ENCODE measurements at regions not wholly inside any gene's neighbourhood (a gene's known extent, or its start where the extent isn't known, plus 50 kb on each side); places are given as distances from the start of the nearest gene placed in this dataset.
"Not testable (repeated sequence)": the region's sequence is repeated elsewhere in the genome, so short reads cannot be mapped to it uniquely, and the experiment has no call there.

GRCh38 chr2:226467633-226468032 is 332.0 kb downstream of the IRS1 start:
- no peak for ATAC-seq

GRCh38 chr2:226467221-226467620 is 332.4 kb downstream of the IRS1 start:
- no peak for ATAC-seq

DNA sequence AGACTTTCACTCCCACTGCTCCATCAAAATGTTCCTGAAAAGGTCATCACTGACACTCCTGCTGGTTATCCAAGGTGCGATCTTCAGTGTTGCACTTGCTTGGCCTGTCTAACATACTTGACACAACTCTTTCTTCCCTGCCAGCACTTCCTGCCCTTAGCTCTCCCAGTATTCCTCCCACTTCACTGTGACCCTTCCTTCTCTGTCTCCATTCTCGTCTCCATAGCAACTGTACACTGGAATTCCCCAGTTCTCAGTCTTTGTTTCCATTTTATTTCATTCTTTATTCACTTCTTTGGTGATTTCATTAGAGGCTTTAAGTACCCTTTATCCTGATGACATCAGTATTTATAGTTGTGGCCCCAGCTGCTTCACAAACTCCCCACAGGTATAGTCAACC is 333.0 kb downstream of the IRS1 start:
- no peak for ATAC-seq

DNA sequence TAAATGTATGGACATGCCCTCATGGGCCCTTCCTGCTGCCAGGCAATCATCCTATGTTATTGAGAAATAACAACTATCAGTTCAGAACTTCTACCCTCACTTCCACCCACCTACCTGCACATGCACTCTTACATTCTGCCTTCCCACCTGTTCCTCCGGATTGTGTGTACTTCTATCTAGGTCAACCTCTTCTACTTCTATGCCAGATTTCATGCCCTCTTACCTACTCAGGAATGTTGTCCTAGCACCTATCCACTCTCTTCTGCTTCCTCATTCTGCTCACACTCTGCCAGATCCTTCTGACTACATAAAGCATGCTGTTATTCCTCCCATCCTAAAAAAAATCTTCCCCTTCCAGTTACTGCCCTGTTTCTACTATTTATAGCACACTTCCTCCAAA is 333.5 kb downstream of the IRS1 start:
- no peak for ATAC-seq

- ATAC-seq = no peak
Measured at GRCh38 chr2:226464380-226464779, 335.2 kb downstream of the IRS1 start.

GRCh38 chr2:226463154-226463553 is 336.5 kb downstream of the IRS1 start:
- no peak for ATAC-seq

DNA sequence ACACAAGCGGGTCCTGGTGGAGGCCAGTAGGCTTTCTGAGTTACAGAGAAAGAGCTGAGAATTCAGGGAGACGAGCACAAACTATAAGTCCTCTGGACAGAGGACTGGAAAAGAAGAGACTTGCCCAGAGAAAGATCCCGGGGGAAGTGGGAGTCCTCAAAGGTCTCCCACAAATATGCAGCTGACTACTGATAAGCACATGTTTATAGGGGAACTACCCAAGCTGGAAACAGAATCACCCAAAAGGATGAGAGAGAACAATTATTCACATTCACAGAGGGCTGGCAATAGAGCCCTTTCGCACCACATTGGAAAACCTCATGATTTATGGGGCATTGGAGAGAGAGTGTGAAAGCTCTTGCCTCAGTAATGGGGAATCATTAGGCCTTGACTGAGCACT is 337.6 kb downstream of the IRS1 start:
- no peak for ATAC-seq

DNA sequence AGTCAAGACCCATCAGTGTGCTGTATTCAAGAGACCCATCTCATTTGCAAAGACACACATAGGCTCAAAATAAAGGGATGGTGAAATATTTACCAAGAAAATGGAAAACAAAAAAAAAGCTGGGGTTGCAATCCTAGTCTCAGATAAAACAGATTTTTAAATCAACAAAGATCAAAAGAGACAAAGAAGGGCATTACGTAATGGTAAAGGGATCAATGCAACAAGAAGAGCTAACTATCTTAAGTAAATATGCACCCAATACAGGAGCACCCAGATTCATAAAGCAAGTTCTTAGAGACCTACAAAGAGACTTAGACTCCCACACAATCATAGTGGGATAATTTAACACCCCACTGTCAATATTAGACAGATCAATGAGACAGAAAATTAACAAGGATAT is 343.5 kb downstream of the IRS1 start:
- ATAC-seq = not testable (repeated sequence)

DNA sequence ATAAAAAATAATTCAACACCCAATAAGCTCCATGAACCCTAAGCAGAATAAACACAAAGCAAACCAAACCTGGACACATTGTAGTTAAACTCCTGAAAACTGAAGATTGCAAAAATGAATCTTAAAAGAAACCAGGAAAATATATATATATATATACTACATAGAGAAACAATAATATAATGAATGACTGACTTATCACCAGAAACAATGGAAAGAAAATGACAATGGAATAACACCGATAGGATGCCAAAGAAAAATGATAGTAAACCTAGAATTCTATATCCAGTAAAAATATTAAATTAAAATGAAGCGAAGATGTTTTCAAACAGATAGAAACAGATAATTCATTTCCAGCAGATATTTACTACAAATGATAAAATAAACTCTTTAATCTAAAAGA is 346.9 kb downstream of the IRS1 start:
- no peak for ATAC-seq

GRCh38 chr2:226451486-226451885 is 348.1 kb downstream of the IRS1 start:
- ATAC-seq = no peak

DNA sequence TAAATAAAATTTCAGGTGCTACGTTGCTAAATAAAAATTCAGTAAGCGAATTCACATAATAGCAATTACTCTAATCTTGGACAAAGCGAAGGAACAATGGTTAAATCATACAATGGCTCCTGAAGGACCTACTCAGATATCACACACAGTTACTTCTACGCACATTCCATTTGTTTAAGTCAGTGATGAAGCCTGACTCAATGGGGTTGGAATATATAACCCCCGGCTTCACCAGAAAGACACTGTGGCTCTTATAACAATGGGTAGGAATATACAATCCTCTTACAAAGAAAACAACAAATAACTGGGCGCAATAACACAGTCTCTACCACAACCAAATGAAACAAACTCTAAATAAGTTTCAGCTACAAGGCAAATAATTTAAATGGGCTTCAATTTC is 349.5 kb downstream of the IRS1 start:
- no peak for ATAC-seq

DNA sequence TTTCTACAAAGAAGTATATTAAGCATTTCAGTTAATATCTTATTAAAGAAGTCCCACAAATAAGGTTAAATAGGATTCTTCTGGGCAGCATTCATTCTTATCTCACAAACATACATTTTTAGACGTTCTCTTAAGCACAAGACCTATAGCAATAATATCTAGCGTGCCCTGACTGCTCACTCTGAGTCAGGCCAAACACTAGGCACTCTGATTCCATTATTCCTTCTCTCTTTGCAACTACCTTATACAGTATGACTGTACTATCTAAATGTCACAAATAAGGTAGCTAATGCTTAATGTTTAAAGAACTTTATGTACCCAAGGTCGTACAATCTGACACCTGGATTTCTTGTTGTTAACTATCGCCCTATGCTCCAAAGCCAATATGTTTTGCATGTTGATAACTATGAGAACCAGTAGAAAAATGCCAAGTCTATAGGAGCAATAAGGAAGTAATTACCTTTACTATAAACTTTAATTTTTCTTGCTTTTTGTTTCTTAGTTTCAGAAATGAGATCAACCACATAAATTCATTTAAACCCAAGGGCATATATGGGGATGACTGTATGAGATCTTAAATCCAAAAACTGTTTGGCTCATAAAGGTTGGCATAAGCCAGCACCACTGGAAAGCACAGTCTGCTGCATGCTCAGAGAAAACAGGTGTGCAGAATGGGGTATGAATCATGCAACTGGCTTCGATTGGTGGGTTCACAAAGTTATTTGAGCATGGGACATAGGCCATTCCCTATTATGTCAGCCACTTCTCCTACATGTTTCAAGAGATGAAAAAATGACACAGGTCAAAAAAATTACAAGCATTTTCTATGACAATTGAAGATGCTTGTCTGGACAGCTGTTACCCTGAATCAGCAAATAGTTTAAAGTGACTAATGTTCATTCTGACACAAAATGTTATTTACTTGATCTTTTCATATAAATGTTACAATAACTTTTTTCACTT is 352.0 kb downstream of the IRS1 start:
- ATAC-seq = no peak

DNA sequence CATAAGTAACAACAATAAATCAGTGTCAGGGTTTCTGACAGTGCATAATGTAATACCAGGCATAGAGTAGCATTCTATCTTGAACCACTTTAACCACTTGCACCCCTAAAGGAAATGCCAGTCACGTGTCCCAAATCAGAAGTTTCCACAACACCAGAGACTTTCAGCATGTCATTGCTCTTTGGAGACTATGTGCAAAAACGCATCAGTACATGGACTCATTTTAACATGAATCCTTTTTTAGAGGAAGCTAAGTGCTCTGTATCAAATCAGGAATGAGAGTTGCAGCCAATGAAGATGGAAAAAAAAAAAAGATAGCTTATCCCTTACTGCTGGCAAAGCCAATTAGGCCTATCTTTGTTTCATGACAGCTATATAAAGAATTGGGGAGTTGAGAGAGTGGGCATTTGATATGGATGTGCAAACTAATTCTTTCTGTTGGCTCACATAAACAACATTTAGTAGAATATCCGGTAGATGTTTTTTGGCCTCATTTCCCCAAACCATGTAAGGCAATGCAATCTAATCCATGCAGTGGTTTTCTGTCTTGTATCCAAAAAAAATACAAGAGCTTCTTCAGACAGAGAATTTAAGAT is 353.1 kb downstream of the IRS1 start:
- ATAC-seq = no peak

- ATAC-seq = no peak
Measured at GRCh38 chr2:226445216-226445861, 354.3 kb downstream of the IRS1 start.

- no peak for ATAC-seq
Measured at GRCh38 chr2:226443112-226443511, 356.5 kb downstream of the IRS1 start.

- ATAC-seq = no peak
Measured at GRCh38 chr2:226440127-226440918, 359.3 kb downstream of the IRS1 start.

DNA sequence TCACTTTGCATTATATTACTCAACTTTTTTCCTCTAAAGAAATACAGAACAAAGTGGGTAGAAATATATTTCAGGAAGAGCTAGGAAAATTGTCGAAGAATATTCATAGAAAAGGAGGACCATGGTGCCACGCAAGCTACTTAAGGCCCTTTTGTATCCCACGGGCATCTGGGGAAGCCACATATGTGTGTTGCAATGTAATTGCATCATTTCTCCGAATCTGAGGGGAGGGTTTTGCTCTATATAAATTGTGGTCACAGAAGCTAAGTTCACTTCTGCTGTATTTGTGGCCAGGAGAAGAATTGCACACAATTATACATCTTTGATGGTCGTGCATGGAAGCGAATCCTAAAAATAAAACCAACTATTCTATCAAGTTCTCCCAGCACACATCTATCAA is 360.3 kb downstream of the IRS1 start:
- no peak for ATAC-seq

- ATAC-seq = no peak
Measured at GRCh38 chr2:226435146-226435545, 364.5 kb downstream of the IRS1 start.

DNA sequence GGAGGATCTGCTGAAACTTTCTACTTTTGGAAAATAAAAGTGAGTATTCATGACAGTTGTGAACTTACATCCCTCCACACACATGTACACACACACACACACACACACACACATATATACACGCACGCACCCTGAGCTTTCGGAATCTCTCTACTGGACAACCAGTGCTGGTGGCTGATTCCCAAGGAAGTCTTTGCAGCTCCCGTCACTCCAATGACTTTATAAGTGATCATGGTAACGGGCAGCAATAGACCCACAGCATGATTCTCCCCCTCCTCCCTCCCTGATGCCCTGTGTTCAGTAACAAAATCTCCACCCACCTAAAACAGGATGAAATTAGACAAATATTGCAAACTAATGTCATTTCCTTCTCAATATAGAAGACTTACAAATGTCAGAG is 364.9 kb downstream of the IRS1 start:
- ATAC-seq = no peak

- ATAC-seq = no peak
Measured at GRCh38 chr2:226431288-226431948, 368.2 kb downstream of the IRS1 start.

- no peak for ATAC-seq
Measured at GRCh38 chr2:226429476-226429875, 370.1 kb downstream of the IRS1 start.

- no peak for ATAC-seq
Measured at GRCh38 chr2:226427538-226428307, 371.9 kb downstream of the IRS1 start.
